Coronary artery (tissue), 2 donors: ENCODE measurements at regions not wholly inside any gene's neighbourhood (a gene's known extent, or its start where the extent isn't known, plus 50 kb on each side); places are given as distances from the start of the nearest gene placed in this dataset.

Experiments used
- DNase-seq: peaks from one replicate; pipeline ENCODE4 v3.0.0-alpha.2; 2017; ENCODE audit warnings: low spot score
- H3K27ac ChIP-seq, 2 donors: fragments of 200-600 bp; sonication (generic); one replicate each; pipeline ENCODE4 v1.5.1; 2016 to 2019
- H3K4me3 ChIP-seq: fragments of 200-600 bp; sonication (generic); 2 replicates; pipeline ENCODE4 v1.5.1; 2016; ENCODE audit warnings: mild to moderate bottlenecking, moderate library complexity
- CTCF ChIP-seq: fragments of 200-600 bp; sonication (generic); IDR thresholded peaks from one replicate; pipeline ENCODE4 v1.5.1; 2019; ENCODE audit warnings: antibody characterized with exemption

DNA sequence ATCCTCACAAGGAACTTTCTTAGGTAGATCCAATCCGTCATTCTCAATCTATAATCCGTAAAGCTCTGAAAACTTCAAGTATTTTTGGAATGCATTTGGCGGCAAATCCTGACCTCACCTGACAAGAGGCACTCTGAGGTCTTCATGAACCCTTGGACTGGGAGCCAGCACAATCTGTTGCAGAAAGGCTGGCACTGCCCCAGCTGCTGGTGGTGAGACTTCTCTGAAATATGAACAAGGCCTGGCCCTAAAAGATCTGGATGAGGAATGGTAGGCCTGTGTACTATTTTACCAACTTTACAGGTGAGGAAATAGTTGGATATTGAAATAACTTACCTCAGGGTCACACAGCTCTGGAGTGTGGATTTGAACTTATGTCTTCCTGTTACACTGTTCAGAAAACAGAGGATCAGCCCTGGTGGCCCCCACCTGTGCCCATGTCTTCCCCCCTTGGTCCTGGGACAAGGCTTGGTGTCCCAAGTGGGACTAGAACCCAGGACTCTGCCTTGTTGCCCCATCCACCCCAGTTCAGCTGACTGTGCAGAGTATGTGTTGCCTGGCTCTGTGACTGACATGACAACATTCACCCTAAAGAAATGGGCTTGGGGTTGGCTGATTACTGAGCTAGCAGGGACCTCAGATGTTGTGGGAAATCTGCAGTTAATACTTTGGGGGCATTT is 471.4 kb downstream of the MN1 start:
- DNase-seq: peak; percentile 7
- Histone ChIP-seq H3K4me3 (no peak overlapping the region), H3K27ac (no peak overlapping the region)
- TF ChIP-seq CTCF: no peak

- Histone ChIP-seq H3K4me3 (peak overlapping the region; percentile 42), H3K27ac (no peak overlapping the region)
- TF ChIP-seq CTCF: peak; percentile 24
- DNase-seq: peak; percentile 81
Observed at GRCh38 chr22:27331526-27332281, 469.9 kb downstream of the MN1 start.

DNA sequence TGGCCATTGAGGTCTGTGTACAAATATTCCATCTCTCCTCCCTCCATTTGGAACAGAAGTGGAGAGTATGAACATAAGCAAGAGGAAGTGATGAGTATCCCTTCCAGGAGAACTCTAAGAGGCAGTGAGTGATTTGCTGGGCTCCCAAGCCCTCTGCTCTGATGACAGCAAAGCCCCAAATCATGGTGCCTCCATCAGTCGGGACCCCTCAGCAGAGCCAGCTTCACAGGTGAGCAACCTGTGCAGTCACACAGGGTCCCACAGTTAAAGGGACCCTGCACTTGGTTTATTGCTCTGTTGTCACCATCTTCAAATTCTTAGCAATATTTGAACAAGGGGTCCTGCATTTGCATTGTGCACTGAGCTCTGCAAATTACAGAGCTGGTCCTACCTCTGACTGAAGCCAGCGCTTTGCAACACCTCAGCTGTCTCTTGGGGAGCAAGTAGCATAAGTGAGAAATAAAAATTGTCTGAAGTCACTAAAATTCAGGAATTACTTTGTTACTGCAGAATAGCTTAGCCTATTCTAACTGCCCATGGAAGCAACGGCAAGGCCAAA is 466.4 kb downstream of the MN1 start:
- DNase-seq: peak; percentile 54
- TF ChIP-seq CTCF: no peak
- Histone ChIP-seq H3K27ac (no peak overlapping the region), H3K4me3 (no peak overlapping the region)

- TF ChIP-seq CTCF: no peak
- H3K27ac ChIP-seq: no peak overlapping the region
- DNase-seq: no peak
- H3K4me3 ChIP-seq: no peak overlapping the region
Observed at GRCh38 chr22:27336151-27337090, 465.1 kb downstream of the MN1 start.

DNA sequence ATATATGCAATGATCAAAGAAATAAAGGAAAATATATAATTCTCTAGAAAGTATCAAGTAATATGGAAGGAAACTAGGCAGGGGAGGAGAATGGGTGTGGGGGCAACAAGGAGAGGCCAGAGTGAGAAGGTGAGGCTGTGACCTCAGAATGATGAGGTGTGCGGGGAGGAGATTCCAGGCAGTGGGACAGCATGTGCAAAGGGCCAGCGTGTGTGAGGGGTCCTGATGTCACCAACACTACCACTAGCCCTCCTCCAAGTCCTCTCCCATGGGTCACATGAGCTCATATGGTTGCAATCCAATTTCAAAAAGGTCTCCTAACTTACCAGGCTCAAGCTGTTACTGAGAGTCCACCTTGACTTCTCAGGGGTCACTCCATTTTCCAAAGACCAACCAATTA is 463.9 kb downstream of the MN1 start:
- TF ChIP-seq CTCF: no peak
- no peak for DNase-seq
- Histone ChIP-seq H3K27ac (no peak overlapping the region), H3K4me3 (no peak overlapping the region)

DNA sequence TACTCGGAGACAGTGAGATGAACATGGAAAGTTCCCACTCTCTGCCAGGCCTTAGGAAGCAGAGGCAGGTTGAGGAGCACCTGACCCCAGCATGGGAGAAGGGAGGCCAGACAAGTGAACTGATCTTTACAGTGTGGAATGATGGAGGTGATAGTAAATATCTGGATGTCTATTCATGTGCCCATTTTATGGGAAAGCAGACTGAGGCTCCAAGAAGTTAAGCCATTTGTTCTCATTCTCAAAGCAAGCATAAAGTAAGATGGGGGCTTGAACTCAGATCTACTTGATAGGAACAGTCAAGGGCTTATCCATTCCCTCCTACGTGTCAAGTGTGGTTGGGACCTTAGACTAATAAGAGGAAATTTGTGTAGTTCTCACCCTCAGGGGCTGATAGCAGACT is 461.5 kb downstream of the MN1 start:
- no peak overlapping the region for H3K4me3 ChIP-seq
- TF ChIP-seq CTCF: no peak
- DNase-seq: no peak
- no peak overlapping the region for H3K27ac ChIP-seq
